ENCODE measurements at regions not wholly inside any gene's neighbourhood (a gene's known extent, or its start where the extent isn't known, plus 50 kb on each side); places are given as distances from the start of the nearest gene placed in this dataset.
A peak's percentile ranks its signal among the peaks of the same experiment; 100 is the strongest.

DNA sequence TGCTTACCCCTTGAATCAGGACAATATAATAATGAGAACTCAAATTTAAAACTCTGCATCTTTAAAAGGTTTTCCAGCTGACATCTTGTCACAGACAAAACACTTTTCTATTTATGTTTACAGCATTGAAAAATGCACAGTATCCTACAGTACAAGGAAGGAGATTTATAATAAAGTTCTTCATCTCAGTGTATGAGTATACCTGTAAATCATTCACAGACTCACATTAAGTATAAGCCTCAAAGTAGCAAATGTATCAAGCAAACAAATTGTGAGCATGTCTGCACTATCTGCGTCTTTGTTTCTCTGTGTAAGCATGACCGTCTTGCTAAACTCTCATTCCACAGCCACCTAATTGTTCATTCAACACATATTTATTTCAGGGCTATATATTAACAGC lies 52.8 kb downstream of the PPP1R2C start:
- H3K4me3 ChIP-seq, result no peak overlapping the region
- no peaks in the 10 kb centered on the region for H3K9me3 ChIP-seq
- TF ChIP-seq, protein P1, sequence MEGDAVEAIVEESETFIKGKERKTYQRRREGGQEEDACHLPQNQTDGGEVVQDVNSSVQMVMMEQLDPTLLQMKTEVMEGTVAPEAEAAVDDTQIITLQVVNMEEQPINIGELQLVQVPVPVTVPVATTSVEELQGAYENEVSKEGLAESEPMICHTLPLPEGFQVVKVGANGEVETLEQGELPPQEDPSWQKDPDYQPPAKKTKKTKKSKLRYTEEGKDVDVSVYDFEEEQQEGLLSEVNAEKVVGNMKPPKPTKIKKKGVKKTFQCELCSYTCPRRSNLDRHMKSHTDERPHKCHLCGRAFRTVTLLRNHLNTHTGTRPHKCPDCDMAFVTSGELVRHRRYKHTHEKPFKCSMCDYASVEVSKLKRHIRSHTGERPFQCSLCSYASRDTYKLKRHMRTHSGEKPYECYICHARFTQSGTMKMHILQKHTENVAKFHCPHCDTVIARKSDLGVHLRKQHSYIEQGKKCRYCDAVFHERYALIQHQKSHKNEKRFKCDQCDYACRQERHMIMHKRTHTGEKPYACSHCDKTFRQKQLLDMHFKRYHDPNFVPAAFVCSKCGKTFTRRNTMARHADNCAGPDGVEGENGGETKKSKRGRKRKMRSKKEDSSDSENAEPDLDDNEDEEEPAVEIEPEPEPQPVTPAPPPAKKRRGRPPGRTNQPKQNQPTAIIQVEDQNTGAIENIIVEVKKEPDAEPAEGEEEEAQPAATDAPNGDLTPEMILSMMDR (IDR thresholded peaks at IDR 0.05), result no peak
- ATAC-seq (peak; percentile 50), DNase-seq (no peak)
- intact Hi-C loops (cut with DNase I, micrococcal nuclease), result no loop called here
- H3K36me3 ChIP-seq (ENCODE audit: low read depth), result no peaks in the 10 kb centered on the region
- H3K4me1 ChIP-seq (ENCODE audit: low read depth), result no peaks in the 10 kb centered on the region

DNA sequence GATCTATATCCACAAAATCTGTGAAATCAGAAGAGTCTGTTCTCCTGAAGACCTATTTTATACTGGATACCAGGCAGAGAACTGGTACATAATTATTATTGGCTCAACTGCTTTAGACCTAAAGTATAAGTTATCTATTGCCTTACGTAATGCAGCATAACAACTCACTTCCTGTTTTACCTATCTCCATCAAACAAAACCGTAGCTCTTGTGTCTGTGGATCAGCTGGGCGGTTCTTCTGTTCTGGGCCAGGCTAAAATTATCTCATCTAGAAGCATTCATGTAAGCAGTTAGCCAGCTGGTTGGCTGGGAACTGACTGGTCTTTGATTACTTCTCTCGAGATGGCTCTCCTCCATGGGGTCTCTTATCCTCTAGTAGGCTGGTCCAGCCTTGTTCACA lies 57.8 kb downstream of the PPP1R2C start:
- Histone ChIP-seq H3K9me3 (no peaks in the 10 kb centered on the region), H3K36me3 (ENCODE audit: low read depth) (no peaks in the 10 kb centered on the region), H3K4me3 (no peak overlapping the region), H3K4me1 (ENCODE audit: low read depth) (no peaks in the 10 kb centered on the region)
- ATAC-seq (no peak), DNase-seq (no peak)
- TF ChIP-seq, protein P1 (IDR thresholded peaks at IDR 0.05), result no peak
- intact Hi-C loops (cut with DNase I, micrococcal nuclease), result no loop called here

DNA sequence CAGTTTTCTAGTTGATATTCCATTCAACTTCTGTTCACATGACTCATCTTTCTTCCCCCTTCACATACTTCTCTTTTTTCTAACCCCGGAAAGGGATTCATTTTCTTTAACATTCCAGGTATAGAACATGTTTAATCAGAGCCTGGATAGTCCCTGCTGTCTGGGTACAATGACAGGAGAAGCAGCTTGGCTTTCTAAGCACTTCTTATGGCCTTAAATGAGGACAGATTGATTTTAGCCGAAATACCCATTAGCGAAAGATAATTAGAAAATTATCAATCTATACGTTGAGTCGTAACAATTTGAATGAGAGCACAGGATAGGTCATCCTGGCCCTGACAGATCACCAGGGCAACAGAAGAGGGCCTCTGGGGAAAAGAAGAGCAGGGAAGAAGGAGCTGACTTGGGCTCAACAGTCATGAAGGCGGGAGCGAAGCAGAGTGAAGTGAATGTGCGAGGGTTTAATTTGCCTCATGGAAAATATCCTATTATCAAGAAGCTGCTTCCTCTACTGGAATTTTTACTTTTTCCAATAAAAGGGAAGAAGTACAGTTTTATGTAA lies 62.2 kb downstream of the PPP1R2C start:
- no peaks in the 10 kb centered on the region for H3K4me1 ChIP-seq (ENCODE audit: low read depth)
- TF ChIP-seq, protein P1 (IDR thresholded peaks at IDR 0.05), result no peak
- peak; percentile 9 for ATAC-seq
- intact Hi-C loops (cut with DNase I, micrococcal nuclease), result no loop called here
- no peak overlapping the region for H3K4me3 ChIP-seq
- DNase-seq, result no peak
- H3K36me3 ChIP-seq (ENCODE audit: low read depth), result no peaks in the 10 kb centered on the region
- H3K9me3 ChIP-seq, result no peaks in the 10 kb centered on the region

DNA sequence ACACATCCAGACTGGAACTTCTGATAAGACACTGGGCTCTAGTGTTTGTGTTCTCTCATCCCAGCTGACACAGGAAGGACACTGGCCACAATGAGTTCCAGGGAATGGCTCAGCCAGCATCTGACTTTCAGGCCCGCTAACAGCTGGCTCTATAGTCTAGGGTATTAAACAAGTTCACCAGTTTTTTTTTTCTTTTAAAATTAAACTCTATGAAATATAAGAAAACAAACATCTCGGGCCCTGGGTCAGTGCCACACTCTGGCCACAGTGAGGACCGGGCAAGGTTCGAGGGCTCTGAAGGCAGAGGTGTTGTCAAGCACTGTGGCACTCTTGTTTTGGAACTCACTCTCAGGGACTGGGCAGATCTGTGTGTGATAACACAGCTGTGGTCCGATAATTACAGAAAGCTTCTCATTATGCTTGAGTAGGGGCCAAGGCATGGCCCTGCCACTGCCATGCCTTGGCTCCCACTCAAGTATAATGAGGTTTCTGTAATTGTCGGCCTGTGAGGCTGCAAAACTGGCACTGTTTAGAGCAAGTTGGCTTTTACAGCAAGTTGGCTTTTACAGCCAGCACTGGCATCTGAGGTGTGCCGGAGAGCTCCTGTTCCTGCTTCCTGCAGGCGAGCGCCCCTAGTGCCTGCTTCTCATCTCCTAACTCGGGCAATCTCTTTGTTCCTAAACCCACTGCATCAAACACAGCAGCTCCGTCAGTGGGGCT lies 62.8 kb downstream of the PPP1R2C start:
- ATAC-seq (peak; percentile 97), DNase-seq (peak; percentile 63 to 77 (median 70))
- H3K4me1 ChIP-seq (ENCODE audit: low read depth), result no peaks in the 10 kb centered on the region
- TF ChIP-seq, protein P1 (IDR thresholded peaks at IDR 0.05), result peak; percentile 35
- no peaks in the 10 kb centered on the region for H3K36me3 ChIP-seq (ENCODE audit: low read depth)
- H3K9me3 ChIP-seq, result no peaks in the 10 kb centered on the region
- no peak overlapping the region for H3K4me3 ChIP-seq
- intact Hi-C loops (cut with DNase I, micrococcal nuclease), result no loop called here

DNA sequence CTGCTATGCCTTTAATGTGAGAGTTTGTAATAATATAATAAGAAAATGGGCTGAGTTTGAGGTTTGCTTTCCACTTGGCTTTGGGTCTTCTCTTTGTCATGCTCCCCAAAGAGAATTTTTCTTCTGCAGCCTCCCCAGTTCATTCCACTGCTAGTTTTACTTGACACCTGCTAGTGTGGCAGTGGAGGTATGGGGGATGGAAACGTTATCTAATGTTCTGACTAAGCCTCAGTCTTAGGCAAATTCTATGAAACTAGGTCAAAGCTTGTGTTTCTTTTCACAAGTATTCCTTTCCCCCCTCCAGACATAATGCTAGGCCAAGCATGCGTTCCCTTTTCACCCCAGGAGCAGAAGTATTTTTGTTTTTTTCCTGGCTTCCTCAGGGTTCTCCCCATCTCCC lies 67.5 kb downstream of the PPP1R2C start:
- no peak for ATAC-seq

More for the DNA sequence above, 67.5 kb downstream of the PPP1R2C start:
- DNase-seq, result no peak
- Histone ChIP-seq H3K9me3 (no peaks in the 10 kb centered on the region), H3K4me1 (ENCODE audit: low read depth) (no peaks in the 10 kb centered on the region), H3K36me3 (ENCODE audit: low read depth) (no peaks in the 10 kb centered on the region), H3K4me3 (no peak overlapping the region)
- TF ChIP-seq, protein P1 (IDR thresholded peaks at IDR 0.05), result no peak
- intact Hi-C loops (cut with DNase I, micrococcal nuclease), result no loop called here

All from mucosa of descending colon (tissue), 3 donors.